ENCODE measurements at regions not wholly inside any gene's neighbourhood (a gene's known extent, or its start where the extent isn't known, plus 50 kb on each side); places are given as distances from the start of the nearest gene placed in this dataset.

- no peak for DNase-seq (ENCODE audit: low read depth, low spot score)
Measured at GRCh38 chr3:72593881-72594397, 254.3 kb downstream of the SHQ1 start.

DNA sequence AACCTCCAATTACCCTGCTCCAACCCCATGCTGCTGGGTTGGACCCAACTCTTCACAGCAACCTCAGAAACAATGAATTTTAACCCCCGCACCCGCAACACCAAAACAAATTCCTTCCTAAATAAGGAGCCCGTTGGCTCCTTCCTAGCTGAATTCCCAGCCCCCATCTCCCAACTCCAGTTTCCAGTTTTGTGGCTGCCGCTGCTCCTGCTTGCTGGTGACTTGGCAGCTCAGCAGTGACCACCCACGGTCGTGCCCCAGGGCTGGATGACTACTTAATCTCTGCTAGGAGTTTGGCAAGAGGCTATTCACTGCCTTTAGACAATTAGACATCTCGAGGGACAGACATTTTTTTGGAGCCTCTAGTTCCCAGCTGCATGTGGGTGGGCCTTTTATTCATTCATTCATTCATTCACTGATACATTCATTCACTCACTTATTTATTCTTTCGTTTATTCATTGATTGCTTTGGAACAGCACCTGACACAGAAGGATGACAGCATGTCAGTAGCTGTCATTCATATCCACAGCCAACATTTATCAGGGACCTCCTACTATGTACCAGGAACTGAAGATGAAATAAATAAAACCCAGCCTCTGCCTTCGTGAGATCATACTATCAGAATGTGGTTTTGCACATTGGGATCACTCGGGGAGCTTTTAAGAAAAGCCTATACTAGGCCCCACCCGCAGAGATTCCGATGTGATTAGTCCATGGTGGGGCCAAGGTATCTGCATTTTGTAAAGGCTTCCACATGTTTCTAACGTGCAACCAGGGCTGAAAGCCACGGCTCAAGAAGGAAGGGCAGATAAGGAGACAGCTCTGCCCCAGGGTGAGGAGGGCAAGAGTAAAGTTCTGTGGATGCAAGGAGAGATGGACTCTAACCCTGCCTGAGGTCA, 256.5 kb downstream of the SHQ1 start:
- DNase-seq (ENCODE audit: low read depth, low spot score) = peak; percentile 96

- DNase-seq (ENCODE audit: low read depth, low spot score) = no peak
Measured at GRCh38 chr3:72590732-72591221, 257.5 kb downstream of the SHQ1 start.

DNA sequence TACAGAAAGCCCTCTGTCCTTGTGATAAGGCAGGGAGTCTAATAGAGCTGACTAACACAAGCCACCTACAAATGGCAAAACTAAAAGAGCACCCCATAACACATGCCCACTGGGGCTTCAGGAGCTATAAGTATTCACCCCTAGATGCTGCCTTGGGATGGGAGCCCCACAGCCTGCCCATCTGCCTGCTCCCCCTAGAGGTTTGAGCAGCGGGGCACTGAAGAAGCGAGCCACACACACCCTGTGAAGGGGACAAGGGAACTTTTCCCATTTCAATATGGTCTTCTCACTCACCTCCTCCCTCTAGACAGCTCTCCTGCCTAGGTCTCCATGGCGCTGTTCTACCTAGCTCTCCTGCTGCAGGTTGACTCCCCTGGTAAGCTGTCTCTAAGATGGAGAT, 261.0 kb downstream of the SHQ1 start:
- DNase-seq (ENCODE audit: low read depth, low spot score) = no peak

GRCh38 chr3:72586694-72587093, 261.6 kb downstream of the SHQ1 start:
- DNase-seq (ENCODE audit: low read depth, low spot score) = no peak

DNA sequence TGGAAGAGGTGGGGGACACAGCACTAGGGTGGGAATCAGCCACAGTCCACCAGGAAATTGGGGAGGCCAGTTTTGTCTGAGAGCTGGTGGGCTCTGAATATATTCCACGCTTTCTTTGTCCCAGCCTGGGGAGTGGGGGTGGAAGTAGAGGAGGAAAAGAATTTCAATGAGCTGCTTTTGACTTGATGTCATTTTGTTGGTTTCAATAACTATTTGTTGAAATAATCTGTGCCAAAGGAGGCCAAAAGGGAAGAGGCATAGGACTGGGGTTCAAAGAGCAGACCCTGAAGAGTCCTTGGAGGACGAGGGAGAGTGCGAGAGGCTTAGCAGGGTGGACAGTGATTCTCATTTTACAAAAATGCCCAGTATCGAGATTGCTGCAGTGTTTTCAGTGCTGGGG, 262.3 kb downstream of the SHQ1 start:
- no peak for DNase-seq (ENCODE audit: low read depth, low spot score)

- DNase-seq (ENCODE audit: low read depth, low spot score) = no peak
Measured at GRCh38 chr3:72584262-72584661, 264.0 kb downstream of the SHQ1 start.

- DNase-seq (ENCODE audit: low read depth, low spot score) = no peak
Measured at GRCh38 chr3:72582963-72583362, 265.3 kb downstream of the SHQ1 start.

- DNase-seq (ENCODE audit: low read depth, low spot score) = no peak
Measured at GRCh38 chr3:72582211-72582878, 265.9 kb downstream of the SHQ1 start.

- no peak for DNase-seq (ENCODE audit: low read depth, low spot score)
Measured at GRCh38 chr3:72580900-72581299, 267.3 kb downstream of the SHQ1 start.

GRCh38 chr3:72580246-72580756, 267.9 kb downstream of the SHQ1 start:
- no peak for DNase-seq (ENCODE audit: low read depth, low spot score)

DNA sequence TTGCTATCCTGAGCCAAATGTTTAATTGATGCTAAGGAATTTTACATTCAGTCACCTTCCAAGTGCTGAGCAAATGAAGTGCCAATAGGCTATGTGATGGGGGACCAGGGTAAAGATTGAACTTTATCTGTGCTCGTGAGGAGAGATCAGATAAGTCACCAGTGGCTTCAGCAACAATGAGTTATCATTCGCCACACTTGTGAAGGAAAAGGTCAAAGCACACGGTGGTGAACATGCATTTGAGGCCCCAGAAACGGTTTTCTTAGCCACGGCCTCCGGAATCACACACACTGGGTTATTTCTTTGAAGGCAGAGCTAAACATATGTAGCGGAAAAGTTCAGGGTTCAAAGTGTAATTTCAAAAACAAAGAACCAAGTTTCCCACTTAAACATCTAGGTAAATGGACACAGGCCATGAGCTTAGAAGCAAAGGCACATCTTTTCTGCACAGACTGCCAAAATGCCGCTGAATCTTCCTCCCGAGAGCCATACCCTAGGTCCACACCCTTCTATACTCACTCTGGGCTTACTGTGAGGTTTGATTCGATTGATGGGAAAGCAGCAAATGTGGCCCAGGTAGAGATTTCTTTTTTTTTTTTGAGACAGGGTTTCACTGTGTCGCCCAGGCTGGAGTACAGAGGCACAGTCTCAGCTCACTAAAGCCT, 268.5 kb downstream of the SHQ1 start:
- no peak for DNase-seq (ENCODE audit: low read depth, low spot score)

DNA sequence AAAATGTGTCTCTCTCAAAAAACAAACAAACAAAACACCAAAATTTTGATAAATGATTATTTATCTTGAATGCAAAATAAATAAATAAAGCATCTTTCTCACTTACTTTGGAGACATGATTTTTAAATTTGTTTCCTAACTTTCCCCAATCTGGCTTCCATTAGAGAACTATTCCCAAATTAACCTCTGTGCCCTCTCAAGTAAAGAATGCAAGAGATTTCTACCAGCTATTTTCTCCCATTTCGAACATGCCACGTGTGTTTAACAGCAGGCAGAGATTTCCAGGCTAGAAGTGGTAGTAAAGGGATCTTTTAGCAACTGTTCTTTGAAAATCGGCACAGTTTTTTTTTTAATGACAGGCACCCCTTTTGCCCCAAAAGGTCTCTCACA, 269.1 kb downstream of the SHQ1 start:
- no peak for DNase-seq (ENCODE audit: low read depth, low spot score)

GRCh38 chr3:72577190-72577589, 271.1 kb downstream of the SHQ1 start:
- DNase-seq (ENCODE audit: low read depth, low spot score) = no peak

- DNase-seq (ENCODE audit: low read depth, low spot score) = no peak
Measured at GRCh38 chr3:72576563-72576962, 271.7 kb downstream of the SHQ1 start.

DNA sequence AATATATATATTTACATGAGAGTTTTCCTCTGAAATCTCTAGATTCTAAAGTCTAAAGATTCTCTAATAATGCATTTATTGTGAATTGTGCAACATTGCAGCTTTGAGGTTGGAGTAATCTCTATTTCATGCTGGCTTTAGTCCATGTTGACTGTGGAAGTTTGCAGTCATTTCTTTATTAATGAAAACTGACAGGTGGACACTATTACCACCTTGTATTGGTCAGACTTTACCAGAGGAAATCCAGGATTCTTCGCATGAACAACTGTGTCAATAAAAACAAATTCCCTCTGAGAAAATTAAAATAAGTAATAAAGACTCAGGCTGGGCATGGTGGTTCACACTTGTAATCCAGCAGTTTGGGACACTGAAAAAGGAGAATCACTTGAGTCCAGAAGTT, 274.1 kb downstream of the SHQ1 start:
- DNase-seq (ENCODE audit: low read depth, low spot score) = no peak

- no peak for DNase-seq (ENCODE audit: low read depth, low spot score)
Measured at GRCh38 chr3:72573051-72573450, 275.2 kb downstream of the SHQ1 start.

- DNase-seq (ENCODE audit: low read depth, low spot score) = no peak
Measured at GRCh38 chr3:72572489-72573007, 275.7 kb downstream of the SHQ1 start.

DNA sequence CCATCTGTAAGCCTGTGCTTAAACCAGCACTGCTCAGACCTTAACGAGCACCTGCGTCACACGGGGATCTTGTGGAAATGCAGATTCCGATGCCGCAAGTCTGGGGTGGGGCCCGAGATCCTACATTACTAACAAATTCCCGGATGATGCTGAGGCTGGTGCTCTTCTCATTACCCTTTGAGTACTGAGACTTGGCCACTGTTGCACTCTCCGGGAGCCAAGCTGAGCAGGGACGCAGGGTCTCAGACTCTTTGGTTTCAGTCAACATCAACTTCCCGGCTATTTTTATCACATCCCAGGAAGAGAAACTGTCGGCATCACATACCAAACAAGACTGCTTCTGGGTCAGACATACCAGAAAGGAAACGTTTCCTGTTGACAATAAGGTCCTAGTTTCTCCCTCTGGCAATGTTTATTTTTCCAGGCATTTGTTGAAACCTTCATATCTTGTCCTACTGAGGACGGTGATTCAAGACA, 276.6 kb downstream of the SHQ1 start:
- no peak for DNase-seq (ENCODE audit: low read depth, low spot score)

- no peak for DNase-seq (ENCODE audit: low read depth, low spot score)
Measured at GRCh38 chr3:72571052-72571451, 277.2 kb downstream of the SHQ1 start.

GRCh38 chr3:72569754-72570440, 278.3 kb downstream of the SHQ1 start:
- no peak for DNase-seq (ENCODE audit: low read depth, low spot score)

Measured in astrocyte of the hippocampus (primary cell).